HCT116 (cell line): ENCODE measurements at regions not wholly inside any gene's neighbourhood (a gene's known extent, or its start where the extent isn't known, plus 50 kb on each side); places are given as distances from the start of the nearest gene placed in this dataset.

ENCODE experiments used
- CEBPB ChIP-seq: IDR thresholded peaks from 2 replicates; pipeline ENCODE4 v1.6.1; 2012; ENCODE audit warnings: low read depth
- EZH2phosphoT487 ChIP-seq: fragments of 200-600 bp; IDR thresholded peaks from 2 replicates; pipeline ENCODE4 v1.6.1; 2018; ENCODE audit warnings: antibody characterized with exemption, borderline replicate concordance
- POLR2AphosphoS5 ChIP-seq: IDR thresholded peaks from 2 replicates; pipeline ENCODE4 v1.6.1; 2011; ENCODE audit warnings: mild to moderate bottlenecking, low read depth, low read length, moderate library complexity

GRCh38 chr12:5328669-5329517 lies 103.0 kb upstream of the NTF3 start:
- TF ChIP-seq CEBPB (no peak), EZH2phosphoT487 (no peak), POLR2AphosphoS5 (no peak)
